H7 (cell line): ENCODE measurements at regions not wholly inside any gene's neighbourhood (a gene's known extent, or its start where the extent isn't known, plus 50 kb on each side); places are given as distances from the start of the nearest gene placed in this dataset.

Experiments used
- DNase-seq: peaks from one replicate; pipeline ENCODE4 v3.0.0; 2012
- H3K27me3 ChIP-seq: 2 replicates; pipeline ENCODE4 v1.6.0; 2011; ENCODE audit warnings: mild to moderate bottlenecking, low read length; ENCODE audit not compliant: control insufficient read depth, insufficient read depth
- H3K36me3 ChIP-seq: replicated peaks from 2 replicates; pipeline ENCODE4 v1.5.1; 2011; ENCODE audit warnings: low read length; ENCODE audit not compliant: control insufficient read depth, insufficient read depth
- H3K4me3 ChIP-seq: 2 replicates; pipeline ENCODE4 v1.5.1; 2011; ENCODE audit warnings: low read depth, mild to moderate bottlenecking, control low read depth, low read length, moderate library complexity; ENCODE audit not compliant: insufficient read depth

DNA sequence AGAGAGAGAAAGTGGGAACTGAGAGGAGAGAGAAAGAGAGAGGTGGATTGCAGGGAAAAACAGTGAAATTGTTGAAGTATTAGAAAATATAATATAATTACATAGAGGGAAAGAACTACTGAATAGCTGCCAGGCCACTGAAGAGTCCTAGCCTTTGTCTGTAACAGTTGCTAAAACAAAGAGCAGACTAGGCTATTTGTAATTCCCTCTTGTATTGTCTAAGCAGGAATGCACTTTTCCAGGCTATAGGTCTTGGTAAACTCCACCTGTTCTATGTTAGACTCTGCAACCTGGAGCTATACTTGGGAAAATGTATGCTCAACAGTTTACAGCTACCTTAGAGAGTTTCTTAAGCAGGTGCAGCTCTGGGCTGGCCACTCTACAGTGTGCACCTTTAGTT, 1063.3 kb downstream of the ADGRL3 start:
- no peak for DNase-seq
- H3K36me3 ChIP-seq = no peaks in the 10 kb centered on the region
- no peaks in the 10 kb centered on the region for H3K27me3 ChIP-seq
- H3K4me3 ChIP-seq = no peak overlapping the region

DNA sequence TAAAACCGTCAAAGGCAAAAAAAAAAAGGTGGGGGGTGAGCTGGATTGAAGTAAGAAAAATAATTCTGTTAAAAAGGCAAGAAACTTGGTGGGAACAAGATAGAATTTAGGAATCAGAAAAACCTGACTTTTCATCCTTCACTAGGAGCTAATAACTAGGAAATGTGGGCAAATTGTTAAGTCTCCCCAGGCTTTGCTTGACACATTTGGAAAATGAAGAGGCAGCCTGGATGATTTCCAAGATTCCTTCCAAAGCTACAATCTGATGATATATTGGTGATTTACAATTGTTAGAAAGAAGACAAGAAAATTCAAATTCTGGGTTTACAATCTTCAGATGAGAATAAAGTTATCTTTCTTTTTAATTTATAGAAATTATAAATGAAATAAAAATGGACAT, 1062.5 kb downstream of the ADGRL3 start:
- H3K27me3 ChIP-seq = no peaks in the 10 kb centered on the region
- no peak overlapping the region for H3K4me3 ChIP-seq
- no peak for DNase-seq
- no peaks in the 10 kb centered on the region for H3K36me3 ChIP-seq

GRCh38 chr4:62260254-62260653, 1060.1 kb downstream of the ADGRL3 start:
- Histone ChIP-seq H3K27me3 (no peaks in the 10 kb centered on the region), H3K4me3 (no peak overlapping the region), H3K36me3 (no peaks in the 10 kb centered on the region)
- no peak for DNase-seq

DNA sequence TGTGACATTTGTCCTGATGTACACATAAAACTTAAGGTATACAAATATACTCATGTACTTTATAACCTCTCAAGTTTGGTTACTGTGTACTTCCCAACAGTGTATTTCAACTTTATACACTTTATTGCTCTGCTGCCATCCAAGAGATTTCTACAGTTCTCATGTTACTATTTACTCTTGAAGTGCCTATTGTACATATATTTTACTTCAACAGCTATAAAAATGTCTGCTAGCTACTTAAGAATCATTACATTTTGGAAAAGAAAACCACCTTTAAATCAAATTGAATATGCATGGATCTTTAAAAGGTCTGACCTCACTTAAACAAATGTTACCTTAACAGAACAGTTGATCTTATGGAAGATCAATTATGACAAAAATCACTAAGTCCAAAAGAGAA, 1056.4 kb downstream of the ADGRL3 start:
- H3K27me3 ChIP-seq = no peaks in the 10 kb centered on the region
- no peaks in the 10 kb centered on the region for H3K36me3 ChIP-seq
- H3K4me3 ChIP-seq = no peak overlapping the region
- no peak for DNase-seq

DNA sequence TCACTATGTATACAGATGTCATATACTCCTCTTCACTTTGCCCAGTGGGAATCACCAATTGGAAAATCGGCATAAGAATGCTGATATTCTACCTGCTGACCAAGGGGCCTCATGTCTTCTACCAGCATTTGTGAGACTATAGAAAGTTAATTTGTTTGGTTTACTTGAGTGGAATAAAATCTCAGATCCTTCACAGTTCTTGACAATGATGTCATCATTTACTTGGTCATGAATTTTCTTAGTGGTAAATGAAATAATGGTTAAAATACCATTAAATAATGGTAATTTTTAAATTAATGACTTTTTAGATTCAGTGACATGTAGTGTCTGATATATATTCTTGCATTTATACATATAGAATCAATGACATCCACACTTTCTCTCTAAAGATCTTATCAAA, 1052.6 kb downstream of the ADGRL3 start:
- Histone ChIP-seq H3K27me3 (no peaks in the 10 kb centered on the region), H3K4me3 (no peak overlapping the region), H3K36me3 (no peaks in the 10 kb centered on the region)
- DNase-seq = no peak

DNA sequence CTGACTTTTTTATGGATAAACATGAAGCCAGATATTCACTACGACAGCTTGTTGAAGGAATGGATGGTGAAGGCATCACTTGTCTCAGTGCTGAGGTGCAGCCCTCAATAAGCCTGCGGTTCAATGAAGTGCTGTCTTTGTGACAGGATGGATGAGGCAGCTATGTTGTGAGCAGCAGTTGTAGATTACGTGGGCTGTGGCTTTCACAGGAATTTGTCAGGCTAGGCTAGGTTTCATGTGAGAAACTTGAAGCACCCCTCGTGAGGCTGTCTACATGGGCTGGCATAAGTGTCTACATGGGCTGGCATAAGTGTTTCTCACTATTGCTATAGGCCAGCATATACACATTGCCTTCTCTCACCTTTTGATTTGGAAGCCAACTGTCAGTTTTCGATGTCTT, 1050.0 kb downstream of the ADGRL3 start:
- Histone ChIP-seq H3K27me3 (no peaks in the 10 kb centered on the region), H3K4me3 (no peak overlapping the region)
- DNase-seq = no peak

GRCh38 chr4:62243895-62244294, 1043.8 kb downstream of the ADGRL3 start:
- H3K4me3 ChIP-seq = no peak overlapping the region
- DNase-seq = no peak
- H3K27me3 ChIP-seq = no peaks in the 10 kb centered on the region
- H3K36me3 ChIP-seq = no peaks in the 10 kb centered on the region

More for the DNA sequence above, 1050.0 kb downstream of the ADGRL3 start:
- no peaks in the 10 kb centered on the region for H3K36me3 ChIP-seq

GRCh38 chr4:62235911-62236310, 1035.8 kb downstream of the ADGRL3 start:
- Histone ChIP-seq H3K36me3 (no peaks in the 10 kb centered on the region), H3K4me3 (no peak overlapping the region), H3K27me3 (no peaks in the 10 kb centered on the region)
- no peak for DNase-seq

DNA sequence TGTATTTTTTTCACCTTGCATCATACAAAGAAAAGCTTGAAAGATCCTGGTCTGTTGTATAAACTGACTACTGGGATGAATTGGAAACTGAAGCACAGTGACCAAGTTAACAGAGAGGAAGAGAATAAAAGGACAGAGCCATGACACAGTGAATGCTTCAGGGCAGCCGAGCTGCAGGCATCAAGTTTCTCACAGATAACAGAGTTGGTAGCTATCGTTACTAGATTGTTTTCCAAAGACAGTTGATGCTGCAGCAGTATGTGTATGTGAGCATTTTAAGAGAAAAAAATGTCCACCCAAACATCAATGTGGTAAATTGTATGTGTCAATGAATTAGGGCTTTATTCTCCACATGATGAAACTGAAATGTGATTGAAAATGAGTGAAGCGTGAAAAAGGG, 1032.7 kb downstream of the ADGRL3 start:
- no peaks in the 10 kb centered on the region for H3K36me3 ChIP-seq
- H3K4me3 ChIP-seq = no peak overlapping the region
- H3K27me3 ChIP-seq = no peaks in the 10 kb centered on the region
- DNase-seq = no peak

- no peaks in the 10 kb centered on the region for H3K36me3 ChIP-seq
- DNase-seq = no peak
These were observed 1031.9 kb downstream of the ADGRL3 start for GRCh38 chr4:62231994-62232393.

DNA sequence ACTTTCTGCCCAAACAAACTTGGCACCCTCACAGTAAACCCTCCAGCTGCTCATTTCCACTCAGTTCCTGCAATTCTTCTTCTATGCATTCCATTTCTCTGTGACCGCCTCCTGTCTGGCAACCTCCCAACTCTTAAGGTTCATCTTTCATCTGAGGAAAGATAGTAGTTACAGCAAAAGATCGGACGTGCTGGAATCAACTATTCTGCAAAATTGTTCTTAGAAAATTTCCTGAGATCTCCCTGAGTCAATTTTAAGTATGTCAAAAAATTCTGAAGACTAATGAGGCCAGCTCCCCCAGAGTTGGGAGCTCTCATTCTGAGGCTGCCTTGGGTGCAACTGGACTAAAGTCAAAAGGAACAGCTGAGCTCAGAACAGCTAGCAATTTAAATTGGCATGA, 1026.0 kb downstream of the ADGRL3 start:
- no peaks in the 10 kb centered on the region for H3K36me3 ChIP-seq
- H3K27me3 ChIP-seq = no peaks in the 10 kb centered on the region
- no peak overlapping the region for H3K4me3 ChIP-seq
- DNase-seq = no peak

More at GRCh38 chr4:62231994-62232393, 1031.9 kb downstream of the ADGRL3 start:
- Histone ChIP-seq H3K4me3 (no peak overlapping the region), H3K27me3 (no peaks in the 10 kb centered on the region)

DNA sequence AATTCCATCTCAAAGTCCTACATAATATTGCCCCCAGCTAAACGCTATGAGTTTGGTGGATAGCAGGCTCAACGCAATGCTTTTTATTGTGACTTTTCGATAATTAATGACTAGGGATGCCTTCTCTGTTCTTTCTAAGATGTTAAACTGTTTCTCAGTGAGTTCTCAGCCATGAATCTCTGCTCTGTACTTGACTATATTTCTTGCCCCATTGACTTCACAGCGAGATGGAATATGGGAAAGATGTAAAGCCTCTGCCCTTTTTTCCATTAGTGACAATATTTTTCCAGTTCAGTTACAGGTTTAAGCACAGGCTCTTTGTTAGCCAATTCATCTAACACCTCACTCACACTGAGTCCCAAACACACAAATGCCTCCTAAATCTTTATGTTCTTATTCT, 1022.0 kb downstream of the ADGRL3 start:
- H3K4me3 ChIP-seq = no peak overlapping the region
- no peaks in the 10 kb centered on the region for H3K36me3 ChIP-seq
- H3K27me3 ChIP-seq = no peaks in the 10 kb centered on the region
- DNase-seq = no peak

DNA sequence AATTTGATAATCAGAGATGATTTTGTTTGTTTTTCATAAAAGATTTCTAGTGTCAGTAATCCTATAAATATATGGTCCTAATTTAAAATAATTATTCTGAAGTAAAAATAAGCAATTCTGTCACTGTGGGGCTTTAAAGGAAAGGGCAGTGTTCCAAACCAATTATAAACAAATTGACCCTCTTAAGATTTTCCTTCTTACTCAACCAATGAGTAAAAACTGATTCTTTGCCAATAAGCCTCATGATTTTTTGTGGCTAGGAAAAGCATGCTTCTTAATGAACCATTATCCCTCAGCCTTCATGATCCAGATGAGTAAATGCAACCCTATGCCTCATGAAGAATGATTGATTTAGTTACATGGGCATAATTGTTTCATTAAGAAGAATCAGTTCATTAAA, 1010.4 kb downstream of the ADGRL3 start:
- no peaks in the 10 kb centered on the region for H3K27me3 ChIP-seq
- H3K36me3 ChIP-seq = no peaks in the 10 kb centered on the region
- H3K4me3 ChIP-seq = no peak overlapping the region
- DNase-seq = no peak

GRCh38 chr4:62209757-62210485, 1009.8 kb downstream of the ADGRL3 start:
- Histone ChIP-seq H3K36me3 (no peaks in the 10 kb centered on the region), H3K27me3 (no peaks in the 10 kb centered on the region), H3K4me3 (no peak overlapping the region)
- no peak for DNase-seq

DNA sequence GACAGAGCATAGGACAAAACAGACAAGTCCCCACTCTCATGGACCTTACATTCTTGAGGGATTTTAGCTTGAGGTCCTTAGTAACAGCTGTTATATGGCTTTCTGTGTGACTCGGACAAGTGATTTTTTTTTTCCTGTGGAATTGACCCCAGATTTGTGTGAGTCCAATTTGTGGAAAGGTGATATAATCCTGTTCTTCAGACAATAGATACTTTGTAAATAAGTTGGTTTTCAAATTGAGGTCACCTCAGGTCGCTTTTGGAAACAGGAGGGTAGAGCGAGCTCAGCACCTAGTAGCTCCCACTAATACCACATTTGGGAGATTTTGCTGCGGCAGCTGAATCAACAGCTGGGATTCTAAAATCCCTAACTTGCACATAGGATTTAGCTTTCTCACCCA, 1008.8 kb downstream of the ADGRL3 start:
- Histone ChIP-seq H3K4me3 (no peak overlapping the region), H3K27me3 (no peaks in the 10 kb centered on the region), H3K36me3 (no peaks in the 10 kb centered on the region)
- DNase-seq = no peak

GRCh38 chr4:62204136-62204535, 1004.0 kb downstream of the ADGRL3 start:
- H3K36me3 ChIP-seq = no peaks in the 10 kb centered on the region
- no peak for DNase-seq
- no peaks in the 10 kb centered on the region for H3K27me3 ChIP-seq
- H3K4me3 ChIP-seq = no peak overlapping the region
